Spleen (tissue), 11 donors: ENCODE measurements at regions not wholly inside any gene's neighbourhood (a gene's known extent, or its start where the extent isn't known, plus 50 kb on each side); places are given as distances from the start of the nearest gene placed in this dataset.

Experiments used
- DNase-seq: peaks from one replicate; pipeline ENCODE4 v3.0.0-alpha.2; 2020
- H3K27ac ChIP-seq, 8 donors: fragments of 200-600 bp; sonication (generic) in 7 of 8; 1 replicate in 4 of 8; 2 replicates in 4 of 8; pipeline versions ENCODE4 v1.5.0 to v1.8.0; 2016 to 2021; ENCODE audit warnings: inconsistent platforms in 4 of 8, mild to moderate bottlenecking in 4 of 8, moderate library complexity in 1 of 8
- H3K27me3 ChIP-seq, 7 donors: fragments of 200-600 bp; sonication (generic) in 6 of 7; replicated peaks in 1 of 7; 1 replicate in 4 of 7; 2 replicates in 3 of 7; pipeline versions ENCODE4 v1.5.0 to v1.8.0; 2016 to 2021; ENCODE audit warnings: inconsistent platforms in 3 of 7, mild to moderate bottlenecking in 1 of 7
- H3K36me3 ChIP-seq, 6 donors: fragments of 200-600 bp; sonication (generic) in 5 of 6; 1 replicate in 4 of 6; 2 replicates in 2 of 6; pipeline versions ENCODE4 v1.5.0 to v1.8.0; 2016 to 2021; ENCODE audit warnings: inconsistent platforms in 2 of 6
- H3K4me1 ChIP-seq, 6 donors: fragments of 200-600 bp; sonication (generic) in 5 of 6; 1 replicate in 3 of 6; 2 replicates in 3 of 6; pipeline versions ENCODE4 v1.5.0 to v1.8.0; 2016 to 2021; ENCODE audit warnings: inconsistent platforms in 3 of 6
- H3K4me3 ChIP-seq, 8 donors: fragments of 200-600 bp; sonication (generic) in 7 of 8; 1 replicate in 4 of 8; 2 replicates in 4 of 8; pipeline versions ENCODE4 v1.5.0 to v1.8.0; 2016 to 2021; ENCODE audit warnings: inconsistent platforms in 4 of 8, mild to moderate bottlenecking in 4 of 8, moderate library complexity in 2 of 8
- H3K9me3 ChIP-seq, 8 donors: fragments of 200-600 bp; sonication (generic) in 7 of 8; 1 replicate in 4 of 8; 2 replicates in 4 of 8; pipeline versions ENCODE4 v1.5.0 to v1.8.0; 2016 to 2021; ENCODE audit warnings: inconsistent platforms in 4 of 8
- POLR2A ChIP-seq, 3 donors: fragments of 450-650 bp; IDR thresholded peaks; one replicate each; pipeline ENCODE4 v1.5.1; 2017; ENCODE audit warnings: antibody characterized with exemption in 3 of 3, mild to moderate bottlenecking in 1 of 3
- POLR2AphosphoS5 ChIP-seq, 3 donors: sonication (generic); formaldehyde crosslinking; IDR thresholded peaks; one replicate each; pipeline ENCODE4 v1.5.1; 2017; ENCODE audit warnings: antibody characterized with exemption in 3 of 3
- WGBS, 5 donors: extraction: QIAGEN DNeasy Blood & Tissue Kit in 3 of 5; methylation state at CpG; one replicate each; pipeline versions ENCODE4 v1.1.5 to v1.1.7; 2013 to 2018; 5-methylcytosine and 5-hydroxymethylcytosine counted together
- intact Hi-C: fragments of 100-400 bp; cut with DNase I; formaldehyde crosslinking; loops from one replicate; pipeline ENCODE4 v1.15.0; 2023; ENCODE audit warnings: low total_unique reads
- TF ChIP-seq, protein P1 (sequence below), 11 experiments: fragments of 200-600 bp in 7 of 11; fragments of 450-650 bp in 4 of 11; sonication (generic) in 4 of 11; IDR thresholded peaks in 8 of 11; conservative IDR thresholded peaks in 3 of 11; 1 replicate in 7 of 11; 2 replicates in 4 of 11; pipeline versions ENCODE4 v1.4.0 to v1.8.0; 2016 to 2021; ENCODE audit warnings: antibody characterized with exemption in 11 of 11, inconsistent platforms in 4 of 11, mild to moderate bottlenecking in 1 of 11
- donor health status: healthy with polysubstance abuse.
- donor health status: DM: no; HTN: no; CAD: no; lungs with moderate emphysema.
- donor health status: DM: no; HTN: no; CAD: no.
- donor health status: Bipolar disorder and iron deficiency.
- donor health status: healthy.
- donor health status: DM: no; HTN: no; CAD: no.
- donor health status: DM: yes; HTN: yes; CAD: no.

DNA sequence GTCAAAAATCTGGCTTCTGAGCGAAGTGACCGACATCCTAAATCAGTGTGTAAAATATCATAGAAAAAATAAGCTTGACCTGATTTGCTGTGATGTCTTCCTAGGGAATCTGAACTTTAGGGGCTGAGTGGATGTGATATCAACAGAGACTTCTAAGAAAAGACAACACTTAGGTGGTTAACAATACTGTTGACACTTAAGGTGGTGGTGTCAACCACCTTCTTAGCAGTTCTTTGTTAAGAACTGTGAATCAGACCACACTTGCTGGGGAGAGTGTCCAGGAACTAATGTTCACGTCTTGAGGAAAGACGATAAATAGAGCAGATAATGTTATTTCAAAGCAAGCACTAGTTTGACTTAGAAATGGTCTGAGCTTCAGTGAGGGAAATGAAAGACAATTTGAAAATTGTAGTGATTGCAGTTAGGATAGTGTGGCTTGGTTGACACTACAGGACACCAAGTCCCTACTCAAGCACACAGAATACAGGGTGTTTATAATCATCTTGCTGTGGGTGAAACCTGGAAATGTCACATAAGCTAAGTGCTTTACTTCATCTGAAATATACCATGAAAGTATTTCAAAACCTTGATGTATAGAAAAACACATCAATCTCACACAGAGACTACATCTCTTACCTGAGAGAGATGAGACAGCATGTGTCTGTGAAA lies 1936.5 kb downstream of the PCDH9 start:
- H3K27me3 ChIP-seq = no peaks in the 10 kb centered on the region
- TF ChIP-seq POLR2AphosphoS5 (IDR thresholded peaks at IDR 0.05) = no peak
- no peak for TF ChIP-seq POLR2A (IDR thresholded peaks at IDR 0.05)
- TF ChIP-seq, protein P1, sequence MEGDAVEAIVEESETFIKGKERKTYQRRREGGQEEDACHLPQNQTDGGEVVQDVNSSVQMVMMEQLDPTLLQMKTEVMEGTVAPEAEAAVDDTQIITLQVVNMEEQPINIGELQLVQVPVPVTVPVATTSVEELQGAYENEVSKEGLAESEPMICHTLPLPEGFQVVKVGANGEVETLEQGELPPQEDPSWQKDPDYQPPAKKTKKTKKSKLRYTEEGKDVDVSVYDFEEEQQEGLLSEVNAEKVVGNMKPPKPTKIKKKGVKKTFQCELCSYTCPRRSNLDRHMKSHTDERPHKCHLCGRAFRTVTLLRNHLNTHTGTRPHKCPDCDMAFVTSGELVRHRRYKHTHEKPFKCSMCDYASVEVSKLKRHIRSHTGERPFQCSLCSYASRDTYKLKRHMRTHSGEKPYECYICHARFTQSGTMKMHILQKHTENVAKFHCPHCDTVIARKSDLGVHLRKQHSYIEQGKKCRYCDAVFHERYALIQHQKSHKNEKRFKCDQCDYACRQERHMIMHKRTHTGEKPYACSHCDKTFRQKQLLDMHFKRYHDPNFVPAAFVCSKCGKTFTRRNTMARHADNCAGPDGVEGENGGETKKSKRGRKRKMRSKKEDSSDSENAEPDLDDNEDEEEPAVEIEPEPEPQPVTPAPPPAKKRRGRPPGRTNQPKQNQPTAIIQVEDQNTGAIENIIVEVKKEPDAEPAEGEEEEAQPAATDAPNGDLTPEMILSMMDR (IDR thresholded peaks at IDR 0.05 in 8 of 11, conservative IDR thresholded peaks at IDR 0.05 in 3 of 11) = no peak
- no peak for DNase-seq
- H3K4me3 ChIP-seq = no peak overlapping the region
- intact Hi-C loops = no loop called here
- H3K36me3 ChIP-seq = no peaks in the 10 kb centered on the region
- WGBS, 5 donors = 84 to 94% (median 89%) methylated on average over 4 of the region's 4 CpGs
- peaks cover 0 to 12% (median 0%) of the 10 kb centered on the region in 8 donors for H3K9me3 ChIP-seq
- H3K4me1 ChIP-seq = no peaks in the 10 kb centered on the region
- H3K27ac ChIP-seq = no peak overlapping the region

DNA sequence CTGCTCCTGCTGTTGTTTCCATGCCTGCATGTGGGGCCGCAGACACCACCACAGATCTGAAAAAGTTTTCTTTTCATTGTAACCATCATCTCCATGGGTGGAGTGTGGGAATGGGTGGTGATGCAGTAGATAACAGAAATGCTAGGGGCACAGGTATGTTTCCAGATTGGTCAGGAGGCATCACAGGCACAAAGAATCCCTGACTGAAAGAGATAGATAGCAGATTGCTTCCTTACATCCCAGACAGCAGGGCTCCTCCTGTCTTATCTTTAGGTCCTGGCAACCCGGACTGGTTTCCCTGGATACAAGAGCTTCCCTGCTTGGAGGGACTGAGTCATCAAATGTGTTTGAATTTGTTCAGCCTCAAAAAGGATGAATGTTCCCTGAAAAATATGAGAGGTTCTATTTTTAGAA lies 1937.6 kb downstream of the PCDH9 start:
- intact Hi-C loops = no loop called here
- H3K9me3 ChIP-seq = peaks cover 0 to 12% (median 0%) of the 10 kb centered on the region in 8 donors
- TF ChIP-seq, protein P1 (IDR thresholded peaks at IDR 0.05 in 8 of 11, conservative IDR thresholded peaks at IDR 0.05 in 3 of 11) = no peak
- TF ChIP-seq POLR2A (IDR thresholded peaks at IDR 0.05) (no peak), POLR2AphosphoS5 (IDR thresholded peaks at IDR 0.05) (no peak)
- no peaks in the 10 kb centered on the region for H3K36me3 ChIP-seq
- H3K27me3 ChIP-seq = no peaks in the 10 kb centered on the region
- no peak overlapping the region for H3K27ac ChIP-seq
- H3K4me3 ChIP-seq = no peak overlapping the region
- 61 to 83% (median 72%) methylated on average over 2 of the region's 2 CpGs for WGBS, 5 donors
- no peaks in the 10 kb centered on the region for H3K4me1 ChIP-seq
- DNase-seq = no peak

DNA sequence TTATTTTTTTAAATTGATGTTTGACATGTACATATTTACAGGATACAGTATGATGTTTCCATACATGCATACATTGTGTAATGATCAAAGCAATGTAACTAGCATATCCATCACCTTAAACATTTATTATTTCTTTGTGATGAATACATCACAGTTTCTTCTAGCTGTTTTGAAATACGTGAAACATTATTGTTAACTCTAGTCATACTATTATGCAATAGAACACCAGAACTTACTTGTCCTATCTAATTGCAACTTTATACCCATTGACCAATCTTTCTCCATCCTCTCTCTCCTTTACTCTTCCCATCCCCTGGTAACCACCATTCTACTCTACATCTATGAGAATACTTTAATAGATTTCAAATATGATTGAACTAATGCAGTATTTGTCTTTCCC lies 1942.7 kb downstream of the PCDH9 start:
- Histone ChIP-seq H3K27me3 (no peaks in the 10 kb centered on the region), H3K9me3 (peaks cover 0 to 18% (median 0%) of the 10 kb centered on the region in 8 donors), H3K36me3 (no peaks in the 10 kb centered on the region), H3K4me3 (no peak overlapping the region), H3K27ac (no peak overlapping the region), H3K4me1 (no peaks in the 10 kb centered on the region)
- 81 to 95% (median 90%) methylated on average over 1 of the region's 1 CpG for WGBS, 5 donors
- no peak for TF ChIP-seq POLR2A (IDR thresholded peaks at IDR 0.05)
- intact Hi-C loops = no loop called here
- DNase-seq = no peak

DNA sequence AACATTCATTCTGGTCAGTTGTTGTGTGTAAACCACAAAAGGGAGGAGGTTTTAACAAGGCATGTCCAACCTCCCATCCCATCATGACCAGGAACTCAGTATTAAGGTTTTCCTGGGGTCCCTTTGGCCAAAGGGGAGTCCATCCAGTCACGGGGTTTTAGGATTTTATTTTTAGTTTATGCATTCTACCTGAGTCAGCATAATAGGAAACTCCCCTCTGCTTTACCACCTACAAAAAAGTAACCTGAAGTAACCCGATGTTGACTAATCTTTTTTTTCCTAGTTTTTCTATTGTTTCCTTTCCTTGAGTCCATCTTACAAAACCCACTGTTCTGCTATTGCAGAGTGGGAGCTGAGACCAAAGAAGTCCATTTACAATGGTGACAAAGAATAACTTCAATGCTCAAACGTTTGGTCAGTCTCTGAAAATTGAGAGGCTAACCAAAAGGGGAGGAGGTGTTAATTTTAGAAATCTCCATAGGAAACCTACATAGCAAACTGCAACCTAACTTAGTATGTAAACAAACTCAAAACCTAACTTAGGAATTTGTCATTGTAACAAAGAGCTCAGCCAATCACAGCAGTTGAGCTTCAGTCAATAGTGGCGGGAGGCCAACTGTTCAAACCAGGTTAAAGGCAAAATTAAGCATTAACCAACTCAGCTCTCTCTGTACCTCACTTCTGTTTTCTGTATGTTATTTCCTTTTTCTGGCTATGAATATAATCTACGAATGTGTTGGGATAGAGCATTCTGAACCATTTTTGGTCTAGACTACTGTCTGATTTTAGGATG lies 1954.1 kb downstream of the PCDH9 start:
- intact Hi-C loops = no loop called here
- no peak for DNase-seq
- 76 to 89% (median 78%) methylated on average over 5 of the region's 5 CpGs for WGBS, 5 donors
- H3K4me3 ChIP-seq = no peak overlapping the region
- H3K27me3 ChIP-seq = no peaks in the 10 kb centered on the region
- H3K9me3 ChIP-seq = peaks cover 0 to 51% (median 41%) of the 10 kb centered on the region in 8 donors
- H3K27ac ChIP-seq = no peak overlapping the region
- no peaks in the 10 kb centered on the region for H3K36me3 ChIP-seq
- no peak for TF ChIP-seq POLR2AphosphoS5 (IDR thresholded peaks at IDR 0.05)
- no peak for TF ChIP-seq POLR2A (IDR thresholded peaks at IDR 0.05)
- TF ChIP-seq, protein P1 (IDR thresholded peaks at IDR 0.05 in 8 of 11, conservative IDR thresholded peaks at IDR 0.05 in 3 of 11) = no peak
- H3K4me1 ChIP-seq = no peaks in the 10 kb centered on the region
